ENCODE measurements at regions not wholly inside any gene's neighbourhood (a gene's known extent, or its start where the extent isn't known, plus 50 kb on each side); places are given as distances from the start of the nearest gene placed in this dataset.
"Not testable (repeated sequence)": the region's sequence is repeated elsewhere in the genome, so short reads cannot be mapped to it uniquely, and the experiment has no call there.

- peak; percentile 21 for DNase-seq (ENCODE audit: low read depth)
Observed at GRCh38 chr5:130836729-130837649, 328.1 kb downstream of the HINT1 start.

GRCh38 chr5:130817598-130818384 lies 347.3 kb downstream of the HINT1 start:
- DNase-seq (ENCODE audit: low read depth): not testable (repeated sequence)

- no peak for DNase-seq (ENCODE audit: low read depth)
Observed at GRCh38 chr5:130815246-130815645, 349.8 kb downstream of the HINT1 start.

GRCh38 chr5:130808691-130809090 lies 356.4 kb downstream of the HINT1 start:
- DNase-seq (ENCODE audit: low read depth): no peak

- DNase-seq (ENCODE audit: low read depth): no peak
Observed at GRCh38 chr5:130805648-130806047, 359.4 kb downstream of the HINT1 start.

- no peak for DNase-seq (ENCODE audit: low read depth)
Observed at GRCh38 chr5:130805036-130805435, 360.0 kb downstream of the HINT1 start.

GRCh38 chr5:130801963-130802362 lies 363.1 kb downstream of the HINT1 start:
- no peak for DNase-seq (ENCODE audit: low read depth)

- DNase-seq (ENCODE audit: low read depth): no peak
Observed at GRCh38 chr5:130799015-130799414, 366.0 kb downstream of the HINT1 start.

GRCh38 chr5:130797303-130797702 lies 367.8 kb downstream of the HINT1 start:
- no peak for DNase-seq (ENCODE audit: low read depth)

- DNase-seq (ENCODE audit: low read depth): no peak
Observed at GRCh38 chr5:130796902-130797301, 368.2 kb downstream of the HINT1 start.

- DNase-seq (ENCODE audit: low read depth): no peak
Observed at GRCh38 chr5:130796032-130796431, 369.0 kb downstream of the HINT1 start.

GRCh38 chr5:130795037-130795436 lies 370.0 kb downstream of the HINT1 start:
- no peak for DNase-seq (ENCODE audit: low read depth)

- no peak for DNase-seq (ENCODE audit: low read depth)
Observed at GRCh38 chr5:130777794-130778193, 387.3 kb downstream of the HINT1 start.

GRCh38 chr5:130773813-130774212 lies 391.2 kb downstream of the HINT1 start:
- peak; percentile 61 for DNase-seq (ENCODE audit: low read depth)

GRCh38 chr5:130762031-130762430 lies 403.0 kb downstream of the HINT1 start:
- DNase-seq (ENCODE audit: low read depth): no peak

GRCh38 chr5:130759061-130759460 lies 406.0 kb downstream of the HINT1 start:
- DNase-seq (ENCODE audit: low read depth): no peak

- no peak for DNase-seq (ENCODE audit: low read depth)
Observed at GRCh38 chr5:130747556-130747955, 417.5 kb downstream of the HINT1 start.

GRCh38 chr5:130746641-130747040 lies 418.4 kb downstream of the HINT1 start:
- DNase-seq (ENCODE audit: low read depth): not testable (repeated sequence)

GRCh38 chr5:130743092-130743491 lies 422.0 kb downstream of the HINT1 start:
- DNase-seq (ENCODE audit: low read depth): no peak

GRCh38 chr5:130740047-130740569 lies 424.9 kb downstream of the HINT1 start:
- DNase-seq (ENCODE audit: low read depth): no peak

- no peak for DNase-seq (ENCODE audit: low read depth)
Observed at GRCh38 chr5:130731839-130732238, 433.2 kb downstream of the HINT1 start.

- DNase-seq (ENCODE audit: low read depth): no peak
Observed at GRCh38 chr5:130729541-130729940, 435.5 kb downstream of the HINT1 start.

- no peak for DNase-seq (ENCODE audit: low read depth)
Observed at GRCh38 chr5:130727830-130728229, 437.2 kb downstream of the HINT1 start.

Data from renal cortical epithelial cell (primary cell).